NCI-H187 treated with DMSO at 0.1 percent for 48 hours (cell line): ENCODE measurements at regions not wholly inside any gene's neighbourhood (a gene's known extent, or its start where the extent isn't known, plus 50 kb on each side); places are given as distances from the start of the nearest gene placed in this dataset.

ENCODE experiments used
- DNase-seq: peaks from one replicate; lab custom pipeline; 2025; lab: John Stamatoyannopoulos, UW

DNA sequence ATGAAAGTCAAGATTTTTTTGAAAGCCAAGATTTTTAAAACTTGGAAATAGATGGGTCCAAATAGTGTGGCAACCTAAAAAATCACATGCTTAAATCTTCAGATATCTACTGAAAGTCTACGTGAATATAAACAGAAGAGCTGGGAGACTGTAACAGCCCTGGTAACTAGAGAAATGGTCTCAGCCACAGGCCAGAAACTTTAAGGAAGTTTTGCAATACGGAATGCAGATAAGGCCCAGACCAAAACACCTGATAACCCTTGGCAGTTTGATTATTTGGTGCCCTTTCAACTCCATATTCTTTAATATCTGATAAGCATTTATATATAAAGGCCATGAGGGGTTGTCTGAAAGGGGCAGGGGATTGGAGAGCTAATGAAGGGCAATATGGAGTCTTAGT lies 537.3 kb upstream of the TGFBR2 start:
- DNase-seq = no peak

- DNase-seq = no peak
Measured at GRCh38 chr3:30073040-30073439, 533.4 kb upstream of the TGFBR2 start.

DNA sequence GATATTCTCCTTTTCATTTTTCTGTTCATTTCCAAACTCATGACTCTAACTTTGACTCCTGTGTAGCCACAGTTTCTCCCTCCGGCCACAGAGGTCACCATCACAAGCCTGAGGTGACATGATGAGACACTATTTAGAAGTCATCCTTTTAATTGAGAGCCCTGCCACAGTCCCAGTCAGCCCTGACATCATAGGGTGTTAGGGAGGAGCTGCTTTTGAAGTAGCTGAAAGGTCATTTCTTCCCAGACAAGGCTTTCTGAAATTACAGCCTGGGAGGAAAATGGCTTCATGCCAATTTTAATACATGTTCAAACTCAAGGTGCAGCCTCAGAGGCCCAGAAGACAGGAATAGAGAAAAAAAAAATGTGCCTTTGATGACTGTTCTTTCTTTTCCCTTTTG lies 532.8 kb upstream of the TGFBR2 start:
- DNase-seq = no peak

DNA sequence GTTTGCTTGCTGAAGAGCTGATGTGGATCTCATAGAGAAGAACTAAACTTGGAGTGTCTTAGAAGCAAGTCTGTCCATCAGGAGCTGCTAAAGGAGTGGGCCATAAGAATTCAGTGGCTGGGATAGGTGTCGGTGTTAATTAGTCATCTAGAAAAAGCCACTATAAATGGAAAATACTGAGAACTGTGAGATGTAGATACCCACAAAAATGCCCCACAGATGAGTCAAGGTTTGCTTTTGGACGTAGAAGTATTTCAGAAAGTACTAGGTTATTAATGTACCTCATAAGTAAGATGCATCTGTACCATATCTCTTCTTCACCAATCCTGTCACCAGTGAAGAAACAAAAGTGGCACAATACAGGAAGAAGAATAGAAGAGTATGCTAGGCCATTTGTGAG lies 530.9 kb upstream of the TGFBR2 start:
- no peak for DNase-seq

- DNase-seq = no peak
Measured at GRCh38 chr3:30076899-30077298, 529.5 kb upstream of the TGFBR2 start.

GRCh38 chr3:30077746-30078145 lies 528.7 kb upstream of the TGFBR2 start:
- DNase-seq = no peak

GRCh38 chr3:30078736-30079135 lies 527.7 kb upstream of the TGFBR2 start:
- DNase-seq = no peak

GRCh38 chr3:30081904-30082303 lies 524.5 kb upstream of the TGFBR2 start:
- DNase-seq = no peak

DNA sequence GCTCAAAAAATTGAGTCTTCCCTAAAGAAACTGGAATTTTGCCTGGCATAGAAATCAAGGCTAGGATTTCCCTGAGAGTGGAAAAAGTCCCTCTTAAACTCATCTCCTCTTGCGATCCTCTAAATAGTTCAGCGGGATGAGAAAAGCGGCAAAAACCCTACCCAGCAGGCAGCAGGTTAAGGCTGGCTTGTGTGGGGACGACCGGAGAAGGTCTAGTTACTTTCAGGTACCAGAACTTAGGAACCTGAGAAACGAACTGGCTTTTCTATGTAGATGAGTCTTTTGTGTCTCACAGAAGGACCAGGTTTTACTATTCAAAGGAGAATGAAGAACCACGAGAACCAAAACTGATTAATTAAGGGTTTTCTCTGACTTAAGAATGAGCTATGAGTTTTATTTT lies 523.7 kb upstream of the TGFBR2 start:
- no peak for DNase-seq

- no peak for DNase-seq
Measured at GRCh38 chr3:30083315-30083714, 523.1 kb upstream of the TGFBR2 start.

- no peak for DNase-seq
Measured at GRCh38 chr3:30084316-30084715, 522.1 kb upstream of the TGFBR2 start.

DNA sequence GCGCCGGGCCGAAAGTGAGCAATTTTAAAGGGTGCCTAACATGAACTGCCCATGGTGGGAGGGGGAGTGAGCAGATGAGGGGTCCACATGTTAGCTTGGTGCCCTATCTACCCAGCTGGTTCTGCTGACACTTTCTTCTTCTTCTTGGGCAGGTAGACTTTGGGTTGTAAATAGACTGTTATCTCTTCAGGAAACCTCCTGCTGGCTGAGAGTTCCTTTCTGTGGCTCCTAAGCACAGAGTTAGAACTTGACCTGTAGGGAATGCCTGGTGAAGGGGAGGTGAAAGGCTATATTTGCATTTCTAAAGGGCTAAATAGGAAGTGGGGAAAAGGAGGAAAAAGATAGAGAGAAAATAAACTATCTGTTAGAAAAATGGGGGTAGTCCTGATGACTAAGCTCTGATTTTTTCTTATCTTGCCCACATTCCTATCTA lies 521.4 kb upstream of the TGFBR2 start:
- no peak for DNase-seq

DNA sequence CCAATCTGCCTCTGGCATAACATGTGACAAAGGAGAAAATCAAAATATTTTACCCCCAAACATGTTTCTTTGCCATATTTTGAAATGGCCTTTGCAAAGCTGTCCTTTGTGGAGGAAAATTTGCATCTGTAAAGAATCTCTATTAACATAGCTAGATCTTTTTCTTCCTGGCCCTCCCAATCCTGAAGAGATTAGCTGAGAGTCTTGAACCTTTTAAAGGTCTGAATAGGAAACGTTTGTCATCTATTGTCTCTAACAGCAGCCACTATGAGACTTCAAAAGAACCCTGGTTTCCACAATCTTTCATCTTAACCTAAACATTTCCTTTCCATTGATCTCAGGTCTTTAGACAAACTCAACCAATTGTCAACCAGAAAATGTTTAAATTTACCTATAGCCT lies 520.9 kb upstream of the TGFBR2 start:
- no peak for DNase-seq

DNA sequence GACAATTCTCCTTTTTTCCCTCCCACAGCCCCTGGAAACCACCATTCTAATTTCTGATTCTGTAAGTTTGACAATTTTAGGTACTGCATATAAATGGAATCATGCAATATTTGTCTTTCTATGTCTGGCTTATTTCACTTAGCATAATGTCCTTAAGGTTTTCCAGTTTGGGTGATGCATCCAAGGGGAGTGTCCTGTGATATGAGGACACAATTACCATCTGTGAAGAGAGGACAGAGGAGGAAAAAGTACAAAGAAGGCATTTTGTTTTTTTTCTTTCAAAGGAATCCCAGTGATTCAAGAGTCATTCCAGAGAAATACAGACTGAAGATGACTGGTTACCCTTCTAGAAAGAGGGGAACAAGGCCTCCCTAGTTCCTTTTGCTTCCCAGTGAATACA lies 514.7 kb upstream of the TGFBR2 start:
- DNase-seq = no peak

- DNase-seq = no peak
Measured at GRCh38 chr3:30097022-30097650, 509.3 kb upstream of the TGFBR2 start.

- no peak for DNase-seq
Measured at GRCh38 chr3:30098243-30098642, 508.2 kb upstream of the TGFBR2 start.

DNA sequence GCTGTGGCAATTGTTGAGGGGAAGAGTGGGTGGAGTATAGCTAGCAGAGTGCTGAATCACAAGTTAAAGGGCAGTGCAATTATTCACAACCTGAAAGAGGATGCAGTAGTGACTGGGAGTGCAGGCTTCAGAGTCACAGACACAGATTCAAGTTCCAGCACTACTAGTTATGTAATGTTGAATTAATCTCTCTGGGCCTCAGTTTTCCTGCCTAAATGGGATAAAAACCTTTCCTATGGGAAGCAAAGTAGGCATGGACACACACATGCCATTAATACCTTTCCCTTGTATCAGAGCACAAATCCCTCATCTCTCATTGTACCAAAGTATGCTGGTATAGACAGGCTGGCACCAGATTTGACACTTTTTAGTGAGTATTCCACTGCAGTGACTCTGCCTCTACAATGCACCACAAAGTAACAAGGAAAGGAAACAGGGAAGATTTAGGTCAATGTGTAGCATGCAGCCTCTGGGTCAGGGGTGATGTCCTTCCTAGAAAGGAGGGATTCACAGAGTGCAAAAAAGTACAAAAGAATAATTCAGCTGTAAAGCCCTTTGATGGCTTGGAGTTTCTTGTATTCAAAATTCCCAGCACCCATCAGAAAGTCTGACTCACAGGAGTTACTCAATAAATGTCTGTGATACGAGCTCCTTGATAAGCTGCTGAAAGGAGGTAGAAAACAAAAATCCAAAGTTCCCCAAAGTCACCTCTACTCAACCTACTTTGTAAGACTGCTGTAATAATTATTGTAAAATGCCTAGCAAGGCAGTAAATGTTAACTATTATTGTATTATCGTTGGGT lies 507.5 kb upstream of the TGFBR2 start:
- DNase-seq = no peak

DNA sequence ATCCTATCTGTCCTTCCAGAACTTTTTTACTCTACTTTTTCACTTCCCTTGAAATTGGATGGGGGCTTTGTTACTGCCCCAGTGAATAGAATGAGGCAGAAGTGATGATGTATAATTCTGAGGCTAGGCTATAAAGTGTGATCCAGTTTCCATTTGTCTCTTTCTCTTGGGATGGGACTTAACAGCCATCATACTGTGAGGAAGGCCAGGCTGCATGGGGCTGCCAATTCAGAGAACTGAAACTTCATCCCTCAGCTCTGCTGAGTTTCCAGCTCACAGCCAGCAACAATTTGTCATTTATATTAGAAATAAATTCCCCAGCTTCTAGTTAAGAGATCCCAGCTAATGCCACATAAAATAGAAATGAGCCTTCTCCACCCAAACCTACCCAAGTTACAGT lies 504.0 kb upstream of the TGFBR2 start:
- no peak for DNase-seq

DNA sequence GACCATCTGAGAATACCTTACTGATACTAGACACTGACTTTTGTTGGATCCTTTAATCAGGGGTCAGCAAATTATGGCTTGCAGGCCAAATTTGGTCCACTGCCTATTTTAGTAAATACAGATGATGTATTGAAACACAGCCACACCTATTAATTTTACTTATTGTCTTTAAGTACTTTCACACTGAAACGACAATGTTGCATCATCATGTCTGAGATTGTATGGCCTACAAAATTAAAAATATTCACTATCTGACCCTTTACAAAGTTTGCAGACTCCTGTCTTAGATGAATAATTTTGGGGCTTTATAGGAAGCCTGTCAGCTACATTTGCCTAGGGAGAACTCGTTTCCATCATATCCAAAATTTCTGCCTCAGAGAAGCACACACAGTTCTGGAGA lies 503.2 kb upstream of the TGFBR2 start:
- no peak for DNase-seq

DNA sequence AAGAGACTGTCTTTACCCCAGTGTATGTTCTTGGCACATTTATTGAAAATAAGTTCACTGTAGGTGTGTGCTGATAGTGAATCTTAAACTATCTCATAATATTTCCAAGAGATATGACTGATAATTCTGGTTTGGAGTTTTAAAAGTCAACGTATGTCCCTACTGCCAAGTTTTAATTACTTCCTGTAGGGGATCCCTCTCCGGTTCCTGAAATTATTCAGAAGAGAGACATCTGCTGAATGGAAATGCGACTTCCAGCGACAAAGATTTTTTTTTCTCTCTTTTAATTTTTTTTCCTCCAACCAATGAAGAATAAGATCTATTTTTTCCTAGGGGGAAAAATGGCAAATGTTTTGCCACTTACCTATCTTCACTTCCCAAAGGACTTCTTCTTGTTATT lies 498.9 kb upstream of the TGFBR2 start:
- DNase-seq = no peak

DNA sequence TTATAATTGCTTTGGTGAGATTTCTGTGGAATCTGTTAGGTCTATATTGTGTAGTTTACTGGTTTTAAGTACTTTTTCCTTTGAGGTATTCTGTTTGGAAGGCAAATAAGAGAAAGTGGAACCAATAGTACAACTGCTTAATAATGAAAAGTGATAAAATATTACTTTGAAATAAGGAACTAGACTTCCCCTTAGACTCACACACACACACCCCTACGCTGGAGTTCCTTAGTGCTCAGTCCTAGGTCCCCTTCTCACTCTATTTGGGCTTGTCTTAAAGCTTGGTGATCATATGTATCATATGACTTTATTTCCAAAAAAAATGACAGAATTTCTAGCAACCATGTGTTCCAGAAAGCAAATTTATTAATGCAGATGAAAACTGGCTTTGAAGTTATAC lies 494.0 kb upstream of the TGFBR2 start:
- DNase-seq = no peak

DNA sequence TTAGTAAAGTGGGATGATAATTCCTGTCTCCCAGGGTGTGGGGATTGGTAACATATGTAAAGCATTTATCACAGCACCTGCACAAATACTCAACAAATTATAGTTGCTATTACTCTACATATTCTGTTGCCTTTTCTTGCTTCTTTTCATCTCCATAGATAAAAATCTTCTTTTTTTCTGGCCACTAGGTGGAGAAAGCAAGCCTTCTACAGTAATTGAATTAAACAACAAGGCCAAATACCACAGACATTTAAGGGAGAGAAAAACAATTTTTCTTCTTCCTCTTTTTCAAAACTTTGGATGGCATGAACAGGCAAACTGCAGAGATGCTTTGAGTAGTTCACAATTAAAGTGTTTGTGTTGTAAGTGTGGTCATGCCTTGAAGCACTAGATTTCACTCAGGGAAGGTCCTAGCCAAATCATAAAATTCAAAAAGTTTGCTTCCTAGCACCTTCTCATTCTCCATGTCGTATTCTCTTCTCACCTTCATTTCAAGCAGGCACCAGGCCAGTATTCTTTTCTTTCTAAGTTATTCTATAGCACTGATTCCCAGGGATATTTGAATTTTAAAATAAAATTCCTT lies 493.4 kb upstream of the TGFBR2 start:
- DNase-seq = no peak

- DNase-seq = no peak
Measured at GRCh38 chr3:30113906-30114305, 492.5 kb upstream of the TGFBR2 start.

DNA sequence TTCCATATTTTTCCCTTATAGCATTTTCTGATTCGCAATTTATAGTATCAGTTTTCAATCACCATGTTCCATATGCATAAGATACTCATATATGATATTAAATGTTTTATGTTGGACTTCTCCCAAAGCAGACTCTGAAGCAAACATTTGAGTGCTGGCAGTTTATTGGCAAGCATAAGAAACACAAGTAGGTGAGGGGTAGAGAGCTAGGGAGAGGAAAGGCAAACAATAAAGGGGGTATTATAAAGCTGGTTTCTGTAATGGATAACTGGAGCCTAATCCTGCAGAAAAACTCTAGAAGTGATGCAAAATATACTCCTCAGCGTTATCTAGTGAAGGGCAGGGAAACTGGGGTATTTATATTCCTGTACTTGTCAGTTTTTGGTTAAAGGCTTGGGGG lies 491.5 kb upstream of the TGFBR2 start:
- no peak for DNase-seq
